ENCODE measurements at regions not wholly inside any gene's neighbourhood (a gene's known extent, or its start where the extent isn't known, plus 50 kb on each side); places are given as distances from the start of the nearest gene placed in this dataset.
"Not testable (repeated sequence)": the region's sequence is repeated elsewhere in the genome, so short reads cannot be mapped to it uniquely, and the experiment has no call there.

- not testable (repeated sequence) for TF ChIP-seq CTCF (IDR thresholded peaks at IDR 0.05; ENCODE audit: low read length); EZH2 (optimal IDR thresholded peaks at IDR 0.05; ENCODE audit: low read depth, low read length); EZH2phosphoT487 (IDR thresholded peaks at IDR 0.05; ENCODE audit: low read length)
Observed at GRCh38 chr2:87638114-87638807, 109.6 kb upstream of the PLGLB2 start.

Data from MM.1S (cell line).